NCI-H1105 (cell line): ENCODE measurements at regions not wholly inside any gene's neighbourhood (a gene's known extent, or its start where the extent isn't known, plus 50 kb on each side); places are given as distances from the start of the nearest gene placed in this dataset.
"Not testable (repeated sequence)": the region's sequence is repeated elsewhere in the genome, so short reads cannot be mapped to it uniquely, and the experiment has no call there.

Source experiments
- DNase-seq: peaks from one replicate; lab custom pipeline; 2025; lab: John Stamatoyannopoulos, UW

GRCh38 chr2:212913640-212914306 lies 237.6 kb downstream of the IKZF2 start:
- no peak for DNase-seq

DNA sequence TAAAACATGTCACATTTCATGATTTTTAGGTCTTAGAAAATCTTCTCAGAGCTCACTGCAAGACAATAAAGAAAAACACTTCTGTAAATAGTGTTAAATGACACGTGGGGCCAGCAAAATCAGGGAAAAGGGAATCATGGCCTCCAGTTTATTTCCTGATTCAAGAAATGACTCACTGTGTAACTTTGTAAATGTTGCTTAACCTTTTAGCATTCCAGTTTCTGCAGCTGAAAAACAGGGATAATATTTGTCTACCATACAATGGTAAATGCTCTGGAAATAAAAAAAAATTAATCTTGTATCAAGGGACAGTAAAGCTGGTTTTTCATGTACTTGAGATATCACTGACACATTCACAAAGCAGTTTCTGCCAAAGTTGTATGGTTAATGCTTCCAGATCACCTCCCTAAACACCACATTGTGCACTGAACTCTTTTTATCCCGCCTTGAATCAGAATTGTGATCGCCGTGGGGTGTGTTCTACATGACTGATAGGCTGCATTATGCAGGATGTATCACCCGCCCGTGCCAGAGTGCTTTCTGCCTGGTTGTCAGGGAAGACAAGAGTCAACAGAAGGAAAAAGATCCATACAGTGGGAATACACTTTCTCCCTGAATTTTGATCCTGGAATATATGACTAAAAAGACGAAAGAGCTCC lies 238.8 kb downstream of the IKZF2 start:
- no peak for DNase-seq

DNA sequence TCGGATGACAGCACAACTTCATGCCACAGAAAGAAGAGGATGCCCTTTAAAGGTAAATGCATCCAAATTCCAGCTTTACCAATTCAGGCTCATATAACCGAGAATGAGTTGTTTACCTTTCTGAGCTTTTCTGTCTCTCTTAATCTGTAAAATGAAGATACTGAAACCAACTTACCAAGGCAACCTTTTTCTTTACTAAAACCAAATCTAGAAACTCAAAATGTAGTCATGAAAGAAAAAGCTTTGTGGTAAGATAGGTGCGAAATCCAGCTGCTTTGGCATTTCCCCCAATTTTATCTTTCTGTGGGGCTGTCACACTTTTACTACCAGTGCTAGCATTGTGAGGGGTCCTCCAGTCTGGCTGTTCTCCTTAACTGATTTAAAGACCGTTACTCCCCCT lies 240.4 kb downstream of the IKZF2 start:
- DNase-seq, result no peak

- no peak for DNase-seq
Measured at GRCh38 chr2:212908682-212909435, 242.6 kb downstream of the IKZF2 start.

- DNase-seq, result no peak
Measured at GRCh38 chr2:212908031-212908430, 243.4 kb downstream of the IKZF2 start.

DNA sequence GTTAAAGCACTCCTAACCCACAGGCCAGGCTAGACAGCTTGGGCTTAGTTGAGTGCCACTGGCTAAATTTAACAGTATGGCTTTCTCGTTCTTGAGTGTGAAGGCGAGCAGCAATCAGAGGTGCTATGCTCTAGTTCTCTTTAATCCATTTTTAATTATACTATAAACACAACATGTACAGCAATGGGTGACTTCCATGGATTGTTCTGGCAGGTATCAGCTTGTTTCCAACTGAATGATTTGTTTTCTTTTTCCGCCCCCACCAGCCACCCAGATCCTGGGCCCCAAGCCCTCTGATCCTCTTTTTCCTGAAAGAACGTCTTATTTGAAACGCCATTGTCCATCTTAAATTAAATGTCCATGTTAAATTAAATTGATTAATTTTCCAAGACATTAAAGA lies 244.8 kb downstream of the IKZF2 start:
- DNase-seq, result no peak

DNA sequence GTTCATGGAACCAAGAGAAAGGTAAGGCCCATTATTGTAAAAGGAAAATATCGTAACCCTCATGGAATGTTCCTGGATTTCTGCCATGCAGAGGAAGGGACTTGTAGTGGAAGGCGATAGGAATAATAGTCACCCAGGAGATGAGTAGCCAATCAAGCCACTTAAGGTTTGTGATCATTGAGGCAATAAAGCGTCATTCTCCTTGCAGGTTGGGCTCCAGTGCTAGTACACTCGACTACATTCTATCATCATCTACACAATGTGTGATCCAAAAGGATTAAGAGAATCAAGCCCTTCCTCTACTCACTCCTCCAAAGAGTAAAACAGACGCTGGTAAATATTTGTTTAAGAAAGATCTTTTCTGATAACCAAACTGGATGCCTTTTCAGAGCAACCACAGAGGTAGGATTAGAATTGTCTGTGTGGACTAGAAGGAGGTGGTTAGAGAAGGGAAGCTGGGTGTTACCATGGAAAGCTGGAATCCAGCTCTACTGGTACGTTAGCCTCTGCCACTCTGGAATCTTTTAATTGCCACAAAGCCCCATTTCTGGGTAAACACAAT lies 245.7 kb downstream of the IKZF2 start:
- no peak for DNase-seq

DNA sequence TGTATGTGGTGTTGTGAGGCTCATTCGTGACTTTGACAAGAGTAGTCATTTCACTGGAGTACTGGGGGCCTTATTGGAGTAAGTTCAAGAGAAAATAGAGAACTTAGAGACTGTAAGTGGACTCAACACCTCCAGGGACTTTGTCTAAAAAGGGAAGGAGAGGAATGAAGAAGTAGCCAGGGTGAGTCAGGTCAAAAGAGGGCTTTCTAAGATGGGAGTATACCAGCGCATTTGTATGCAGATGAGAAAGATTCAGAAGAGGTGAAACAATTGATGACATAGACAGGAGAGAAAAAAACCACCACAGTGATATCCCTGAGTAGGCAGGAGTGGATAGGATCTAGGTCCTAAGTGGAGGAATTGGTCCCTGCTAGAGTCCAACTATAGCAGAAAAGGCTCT lies 246.8 kb downstream of the IKZF2 start:
- no peak for DNase-seq

DNA sequence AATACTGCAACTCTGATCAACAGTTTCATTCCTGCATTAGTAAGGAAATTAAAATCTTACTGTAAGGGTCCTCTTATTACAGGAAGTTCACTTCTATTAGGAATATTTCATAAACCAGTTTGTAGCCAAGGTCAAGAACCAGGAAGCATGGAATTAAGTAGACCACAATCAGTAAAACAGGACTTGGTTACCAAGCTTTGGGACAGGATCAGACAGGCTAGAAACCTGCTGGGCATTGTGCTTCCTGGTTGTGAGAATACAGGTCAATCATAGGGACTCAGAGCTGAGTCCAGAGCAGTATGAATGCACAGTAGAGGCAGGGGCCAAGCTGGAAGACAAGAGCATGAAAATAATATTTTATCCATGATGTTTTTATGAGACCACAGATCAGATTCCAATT lies 248.0 kb downstream of the IKZF2 start:
- no peak for DNase-seq

DNA sequence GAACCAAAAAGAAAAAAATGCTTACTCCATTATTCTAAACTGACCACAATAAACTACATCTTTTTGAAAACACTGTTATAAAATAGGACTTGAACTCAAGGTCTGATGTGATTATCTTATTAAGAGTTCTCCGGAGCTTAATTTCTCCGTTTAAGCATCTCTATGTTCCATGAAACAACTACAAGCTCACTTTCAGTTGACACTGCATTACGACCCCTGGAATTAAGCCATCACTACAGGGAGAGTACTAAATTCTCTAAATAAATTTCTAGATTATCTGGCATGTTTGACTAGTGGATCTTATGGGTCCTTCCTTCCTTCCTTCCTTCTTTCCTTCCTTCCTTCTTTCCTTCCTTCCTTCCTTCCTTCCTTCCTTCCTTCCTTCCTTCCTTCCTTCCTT lies 249.0 kb downstream of the IKZF2 start:
- no peak for DNase-seq

DNA sequence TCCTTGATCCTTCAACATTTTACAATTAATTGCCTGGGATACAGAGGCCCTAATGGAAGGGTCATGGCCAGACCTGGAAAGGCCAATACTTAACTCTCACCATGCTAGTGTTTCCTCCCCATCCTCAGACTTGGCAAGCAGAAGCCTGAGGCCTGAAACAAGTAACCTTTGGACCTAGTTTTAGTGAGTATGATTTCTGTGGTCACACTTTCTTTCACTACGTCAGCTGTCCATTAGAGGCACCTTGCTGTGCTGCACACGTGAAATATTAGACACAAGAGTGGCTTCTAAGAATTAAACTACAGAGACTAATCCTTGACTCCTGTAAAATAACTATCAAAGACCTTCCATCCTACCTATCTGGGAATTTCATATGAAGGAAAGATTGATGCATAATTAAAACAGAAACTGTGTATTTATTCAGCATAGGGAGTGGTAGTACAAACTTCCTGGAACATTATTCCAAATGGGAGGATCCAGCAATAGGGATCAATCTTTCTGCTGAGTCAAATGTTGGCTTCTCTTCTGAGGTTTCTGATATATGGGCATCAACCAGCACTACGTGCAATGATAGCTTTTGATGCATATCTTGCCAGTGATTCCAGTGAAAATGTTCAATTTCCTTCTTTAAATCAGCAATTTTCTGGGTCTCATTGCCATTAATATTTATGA lies 249.7 kb downstream of the IKZF2 start:
- no peak for DNase-seq

- no peak for DNase-seq
Measured at GRCh38 chr2:212900715-212901114, 250.7 kb downstream of the IKZF2 start.

- DNase-seq, result no peak
Measured at GRCh38 chr2:212898011-212898410, 253.4 kb downstream of the IKZF2 start.

DNA sequence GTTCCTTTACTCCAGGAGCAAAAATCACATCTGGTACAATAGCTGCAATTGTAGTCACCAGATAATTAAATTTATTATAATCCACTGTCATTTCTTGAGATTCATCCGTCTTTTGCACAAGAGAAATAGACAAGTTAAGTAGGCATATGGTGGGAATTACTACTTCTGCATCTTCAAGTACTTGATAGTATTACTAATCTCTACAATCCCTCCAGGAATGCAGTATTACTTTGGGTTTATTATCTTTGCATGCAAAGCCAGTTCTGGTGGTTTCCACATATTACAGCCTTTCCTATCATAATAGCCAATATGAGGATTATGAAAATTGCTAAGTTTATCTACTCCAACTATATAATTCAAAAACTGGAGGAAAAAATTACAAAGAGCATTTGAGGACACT lies 254.1 kb downstream of the IKZF2 start:
- no peak for DNase-seq

DNA sequence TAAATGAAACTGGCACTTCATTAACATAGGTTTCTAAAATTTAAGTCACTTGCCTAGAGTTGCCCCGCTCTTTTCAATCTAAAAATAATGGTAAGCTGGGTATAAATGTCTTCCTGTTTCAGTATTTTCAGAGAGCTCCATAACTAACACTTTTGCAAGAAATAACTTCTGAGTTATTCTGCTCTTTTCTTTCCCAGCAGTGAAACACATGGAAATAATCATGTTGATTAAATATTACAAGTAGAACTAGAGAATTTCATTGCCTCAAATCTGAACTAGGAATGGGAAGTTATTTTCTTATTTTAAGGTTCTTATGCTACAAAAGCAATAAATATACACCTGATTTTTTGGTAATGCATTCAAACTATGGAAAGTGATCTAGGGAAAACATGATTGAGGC lies 257.4 kb downstream of the IKZF2 start:
- DNase-seq, result no peak

GRCh38 chr2:212893216-212893615 lies 258.2 kb downstream of the IKZF2 start:
- DNase-seq, result no peak

GRCh38 chr2:212892193-212892592 lies 259.2 kb downstream of the IKZF2 start:
- no peak for DNase-seq

- no peak for DNase-seq
Measured at GRCh38 chr2:212891580-212891979, 259.8 kb downstream of the IKZF2 start.

DNA sequence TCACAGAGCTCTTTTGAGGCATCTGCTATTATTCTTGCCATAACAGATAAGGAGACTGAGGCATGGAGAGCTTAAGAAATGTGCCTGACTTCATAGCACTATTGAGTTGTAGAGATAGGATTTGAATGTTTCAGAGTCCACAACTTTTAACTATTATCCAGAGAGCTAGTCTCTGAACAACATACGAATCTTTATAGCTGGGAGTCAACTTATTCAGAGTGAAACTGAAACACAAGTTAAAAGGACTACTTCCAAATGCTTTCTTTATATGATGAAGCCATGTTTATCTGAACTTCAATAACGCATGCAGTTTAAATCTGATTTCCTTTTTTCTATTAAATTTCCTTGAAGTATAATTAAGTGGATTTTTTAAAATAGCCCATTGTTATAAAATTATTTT lies 268.8 kb downstream of the IKZF2 start:
- no peak for DNase-seq

- not testable (repeated sequence) for DNase-seq
Measured at GRCh38 chr2:212876556-212876955, 274.9 kb downstream of the IKZF2 start.

- DNase-seq, result not testable (repeated sequence)
Measured at GRCh38 chr2:212875950-212876349, 275.5 kb downstream of the IKZF2 start.

GRCh38 chr2:212873256-212873655 lies 278.2 kb downstream of the IKZF2 start:
- no peak for DNase-seq
